Liver (tissue), 3 donors: ENCODE measurements at regions not wholly inside any gene's neighbourhood (a gene's known extent, or its start where the extent isn't known, plus 50 kb on each side); places are given as distances from the start of the nearest gene placed in this dataset.

Source experiments
- EGR1 ChIP-seq, 2 donors: IDR thresholded peaks; 2 replicates each; pipeline ENCODE4 v1.6.1; 2016 to 2018; ENCODE audit warnings: antibody characterized with exemption in 2 of 2, low read depth in 2 of 2
- FOXA1 ChIP-seq: IDR thresholded peaks from 2 replicates; pipeline ENCODE4 v1.6.1; 2016; ENCODE audit warnings: antibody characterized with exemption
- FOXA2 ChIP-seq: IDR thresholded peaks from 2 replicates; pipeline ENCODE4 v1.6.1; 2016; ENCODE audit warnings: antibody characterized with exemption
- HNF4A ChIP-seq, 2 donors: conservative IDR thresholded peaks; 2 replicates each; pipeline ENCODE4 v1.6.1; 2016; ENCODE audit warnings: antibody characterized with exemption in 2 of 2, mild to moderate bottlenecking in 2 of 2
- JUND ChIP-seq, 2 donors: IDR thresholded peaks; 2 replicates each; pipeline ENCODE4 v1.6.1; 2016; ENCODE audit warnings: antibody characterized with exemption in 2 of 2
- MAX ChIP-seq: IDR thresholded peaks from 2 replicates; pipeline ENCODE4 v1.6.1; 2016; ENCODE audit warnings: antibody characterized with exemption
- NR2F2 ChIP-seq: IDR thresholded peaks from 2 replicates; pipeline ENCODE4 v1.6.1; 2016; ENCODE audit warnings: antibody characterized with exemption
- RAD21 ChIP-seq, 2 donors: IDR thresholded peaks; 2 replicates each; pipeline ENCODE4 v1.6.1; 2016; ENCODE audit warnings: antibody characterized with exemption in 2 of 2, mild to moderate bottlenecking in 2 of 2
- REST ChIP-seq: IDR thresholded peaks from 2 replicates; pipeline ENCODE4 v1.6.1; 2016; ENCODE audit warnings: antibody characterized with exemption, mild to moderate bottlenecking
- YY1 ChIP-seq: IDR thresholded peaks from 2 replicates; pipeline ENCODE4 v1.6.1; 2016; ENCODE audit warnings: antibody characterized with exemption, mild to moderate bottlenecking
- TF ChIP-seq, protein P1 (sequence below): fragments of 150-350 bp; IDR thresholded peaks from 2 replicates; pipeline ENCODE4 v1.5.1; 2017; ENCODE audit warnings: improper control_type of control experiment, low read depth, low read length; ENCODE audit not compliant: missing input control
- TF ChIP-seq, protein P2 (sequence below): IDR thresholded peaks from 2 replicates; pipeline ENCODE4 v1.6.1; 2016; ENCODE audit warnings: antibody characterized with exemption
- donor health status: healthy.
- donor health status: healthy.

GRCh38 chr7:88357294-88357693 lies 50.6 kb upstream of the STEAP4 start:
- no peak for TF ChIP-seq MAX
- TF ChIP-seq, protein P1, sequence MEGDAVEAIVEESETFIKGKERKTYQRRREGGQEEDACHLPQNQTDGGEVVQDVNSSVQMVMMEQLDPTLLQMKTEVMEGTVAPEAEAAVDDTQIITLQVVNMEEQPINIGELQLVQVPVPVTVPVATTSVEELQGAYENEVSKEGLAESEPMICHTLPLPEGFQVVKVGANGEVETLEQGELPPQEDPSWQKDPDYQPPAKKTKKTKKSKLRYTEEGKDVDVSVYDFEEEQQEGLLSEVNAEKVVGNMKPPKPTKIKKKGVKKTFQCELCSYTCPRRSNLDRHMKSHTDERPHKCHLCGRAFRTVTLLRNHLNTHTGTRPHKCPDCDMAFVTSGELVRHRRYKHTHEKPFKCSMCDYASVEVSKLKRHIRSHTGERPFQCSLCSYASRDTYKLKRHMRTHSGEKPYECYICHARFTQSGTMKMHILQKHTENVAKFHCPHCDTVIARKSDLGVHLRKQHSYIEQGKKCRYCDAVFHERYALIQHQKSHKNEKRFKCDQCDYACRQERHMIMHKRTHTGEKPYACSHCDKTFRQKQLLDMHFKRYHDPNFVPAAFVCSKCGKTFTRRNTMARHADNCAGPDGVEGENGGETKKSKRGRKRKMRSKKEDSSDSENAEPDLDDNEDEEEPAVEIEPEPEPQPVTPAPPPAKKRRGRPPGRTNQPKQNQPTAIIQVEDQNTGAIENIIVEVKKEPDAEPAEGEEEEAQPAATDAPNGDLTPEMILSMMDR = peak; percentile 42
- no peak for TF ChIP-seq NR2F2
- TF ChIP-seq REST = no peak
- no peak for TF ChIP-seq YY1
- TF ChIP-seq FOXA2 = no peak
- TF ChIP-seq HNF4A (conservative IDR thresholded peaks at IDR 0.05) = no peak
- TF ChIP-seq, protein P2, sequence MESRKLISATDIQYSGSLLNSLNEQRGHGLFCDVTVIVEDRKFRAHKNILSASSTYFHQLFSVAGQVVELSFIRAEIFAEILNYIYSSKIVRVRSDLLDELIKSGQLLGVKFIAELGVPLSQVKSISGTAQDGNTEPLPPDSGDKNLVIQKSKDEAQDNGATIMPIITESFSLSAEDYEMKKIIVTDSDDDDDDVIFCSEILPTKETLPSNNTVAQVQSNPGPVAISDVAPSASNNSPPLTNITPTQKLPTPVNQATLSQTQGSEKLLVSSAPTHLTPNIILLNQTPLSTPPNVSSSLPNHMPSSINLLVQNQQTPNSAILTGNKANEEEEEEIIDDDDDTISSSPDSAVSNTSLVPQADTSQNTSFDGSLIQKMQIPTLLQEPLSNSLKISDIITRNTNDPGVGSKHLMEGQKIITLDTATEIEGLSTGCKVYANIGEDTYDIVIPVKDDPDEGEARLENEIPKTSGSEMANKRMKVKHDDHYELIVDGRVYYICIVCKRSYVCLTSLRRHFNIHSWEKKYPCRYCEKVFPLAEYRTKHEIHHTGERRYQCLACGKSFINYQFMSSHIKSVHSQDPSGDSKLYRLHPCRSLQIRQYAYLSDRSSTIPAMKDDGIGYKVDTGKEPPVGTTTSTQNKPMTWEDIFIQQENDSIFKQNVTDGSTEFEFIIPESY = no peak
- TF ChIP-seq RAD21 (IDR thresholded peaks at IDR 0.05) = peak; percentile 70 to 81
- TF ChIP-seq EGR1 (IDR thresholded peaks at IDR 0.05; ENCODE audit: low read depth in 2 of 2) = no peak
- no peak for TF ChIP-seq JUND (IDR thresholded peaks at IDR 0.05)
- TF ChIP-seq FOXA1 = no peak
